HG03280 (cell line): ENCODE measurements at regions not wholly inside any gene's neighbourhood (a gene's known extent, or its start where the extent isn't known, plus 50 kb on each side); places are given as distances from the start of the nearest gene placed in this dataset.

Source experiments
- ATAC-seq: cut with Tn5 transposase; IDR thresholded peaks from one replicate; pipeline ENCODE4 v1.9.1; 2021; ENCODE audit warnings: mild to moderate bottlenecking, moderate library complexity; ENCODE audit not compliant: unreplicated experiment

GRCh38 chr3:182698078-182698477 is 95.2 kb upstream of the ATP11B start:
- ATAC-seq = no peak

GRCh38 chr3:182699550-182700170 is 93.6 kb upstream of the ATP11B start:
- ATAC-seq = no peak

DNA sequence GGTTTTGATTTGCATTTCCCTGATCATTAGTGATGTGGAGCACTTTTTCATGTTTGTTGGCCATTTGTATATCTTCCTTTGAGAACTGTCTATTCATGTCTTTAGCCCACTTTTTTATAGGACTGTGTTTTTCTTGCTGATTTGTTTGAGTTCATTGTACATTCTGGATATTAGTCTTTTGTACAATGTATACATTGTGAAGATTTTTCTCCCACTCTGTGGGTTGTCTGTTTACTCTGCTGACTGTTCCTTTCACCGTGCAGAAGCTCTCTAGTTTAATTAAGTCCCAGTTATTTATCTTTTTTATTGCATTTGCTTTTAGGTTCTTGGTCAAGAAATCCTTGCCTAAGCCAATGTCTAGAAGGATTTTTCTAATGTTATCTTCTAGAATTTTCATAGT is 91.1 kb upstream of the ATP11B start:
- ATAC-seq = no peak

GRCh38 chr3:182703233-182703632 is 90.1 kb upstream of the ATP11B start:
- ATAC-seq = no peak

DNA sequence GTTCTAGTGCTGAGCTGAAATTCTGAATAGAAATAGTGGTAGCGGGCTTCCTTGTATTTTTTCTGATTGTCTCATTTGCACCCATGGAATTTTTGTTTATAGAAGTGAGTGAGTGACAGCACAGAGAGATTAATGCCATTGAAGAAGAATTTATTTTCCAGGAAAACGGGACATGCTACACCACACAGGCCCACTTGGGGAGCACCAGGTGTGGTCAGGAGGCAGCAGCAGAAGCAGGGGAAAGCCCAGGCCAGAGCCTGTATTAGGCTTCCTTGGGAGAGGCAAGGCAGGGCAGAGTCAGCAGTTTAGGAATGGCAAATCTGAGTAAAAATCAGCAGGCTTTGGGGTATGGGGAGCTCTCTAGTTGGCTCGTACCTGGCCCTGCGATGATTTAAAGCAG is 88.4 kb upstream of the ATP11B start:
- ATAC-seq = no peak

- no peak for ATAC-seq
These were observed 84.5 kb upstream of the ATP11B start for GRCh38 chr3:182708810-182709209.

DNA sequence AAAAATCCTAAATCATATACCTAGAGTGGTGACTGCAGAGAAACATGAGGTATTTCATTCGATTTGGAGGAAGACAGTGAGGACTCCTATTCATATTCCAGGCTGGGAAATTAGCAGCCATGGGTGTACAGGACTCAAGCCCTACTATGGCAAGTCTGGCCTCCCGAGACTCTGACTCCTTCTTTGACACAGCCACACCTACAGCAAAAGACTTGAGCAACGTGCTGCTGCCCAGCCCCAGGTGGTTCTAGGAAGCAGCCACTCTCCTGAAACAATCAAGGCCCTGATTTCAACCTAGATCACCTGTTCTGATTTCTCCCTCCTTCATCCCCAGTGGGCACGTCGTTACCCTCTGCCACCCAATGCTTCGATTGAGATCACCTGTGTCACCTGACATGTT is 84.0 kb upstream of the ATP11B start:
- no peak for ATAC-seq

GRCh38 chr3:182710557-182711157 is 82.6 kb upstream of the ATP11B start:
- no peak for ATAC-seq

DNA sequence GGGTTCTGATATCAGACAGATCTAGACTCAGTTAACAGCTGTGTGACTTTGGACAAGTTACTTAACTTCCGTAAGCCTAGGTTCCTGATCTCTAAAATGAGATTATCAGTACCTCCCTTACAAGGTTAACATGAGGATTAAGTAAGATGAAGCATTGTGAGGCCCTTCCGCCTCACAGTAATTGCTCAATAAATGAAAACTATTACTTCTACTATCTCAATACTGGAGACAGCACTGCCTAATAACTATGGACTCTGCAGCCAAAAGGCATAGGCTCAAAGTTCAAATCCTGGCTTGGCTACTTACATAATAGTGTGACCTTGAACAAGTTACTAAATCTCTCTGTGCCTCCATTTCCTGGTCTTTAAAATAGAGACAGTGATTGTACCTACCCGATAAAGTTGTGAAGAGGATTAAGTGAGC is 82.0 kb upstream of the ATP11B start:
- ATAC-seq = no peak

DNA sequence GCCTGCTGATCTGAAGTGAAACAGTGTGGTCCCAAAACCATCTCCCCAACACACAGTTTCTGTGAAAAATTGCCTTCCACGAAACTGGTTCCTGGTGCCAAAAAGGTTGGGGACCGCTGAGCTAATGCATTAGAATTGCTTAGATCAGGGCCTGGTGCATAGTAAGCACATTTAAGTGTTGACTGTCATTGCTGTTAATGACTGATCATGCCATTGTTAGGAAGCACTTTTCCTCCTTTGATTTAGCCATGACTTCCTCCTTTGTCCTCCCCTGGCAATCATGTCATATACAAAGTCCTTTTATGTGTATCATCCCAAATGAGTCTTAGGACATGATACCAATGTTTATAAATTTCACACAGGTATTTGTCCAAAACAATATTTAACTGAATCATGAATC is 81.5 kb upstream of the ATP11B start:
- ATAC-seq = no peak

- no peak for ATAC-seq
These were observed 80.2 kb upstream of the ATP11B start for GRCh38 chr3:182713111-182713510.

DNA sequence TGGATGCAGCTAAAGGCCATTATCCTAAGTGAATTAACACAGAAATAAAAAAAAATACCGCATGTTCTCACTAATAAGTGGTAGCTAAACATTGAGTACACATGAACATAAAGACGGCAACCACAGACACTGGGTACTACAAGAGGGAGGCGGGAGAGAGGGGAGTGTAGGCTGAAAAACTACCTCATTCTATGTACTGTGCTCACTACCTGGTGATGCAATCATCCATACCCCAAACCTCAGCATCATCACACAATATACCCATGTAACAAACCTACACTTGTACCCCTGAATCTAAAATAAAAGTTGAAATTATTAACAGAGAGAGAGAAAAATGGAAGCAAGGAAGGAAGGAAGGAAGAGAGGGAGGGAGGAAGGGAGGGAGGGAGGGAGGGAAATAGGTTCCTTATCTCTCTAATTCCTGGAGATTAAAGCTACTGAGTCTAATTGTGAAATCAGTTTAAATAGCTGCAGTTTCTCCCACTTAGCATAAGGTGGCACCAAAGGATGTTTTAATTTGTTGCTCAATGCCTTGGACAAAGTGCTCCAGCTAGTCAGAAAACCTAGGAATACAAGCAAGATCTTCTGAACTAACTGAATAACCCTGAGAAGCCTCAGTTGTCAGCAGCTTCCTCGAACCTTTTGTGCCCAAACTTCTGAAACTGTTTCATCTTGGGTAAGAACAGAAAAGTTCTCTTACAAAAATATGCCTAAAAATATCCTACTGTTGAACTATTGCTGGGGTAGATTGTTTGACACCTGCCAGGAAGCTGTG is 79.4 kb upstream of the ATP11B start:
- ATAC-seq = peak; percentile 44

DNA sequence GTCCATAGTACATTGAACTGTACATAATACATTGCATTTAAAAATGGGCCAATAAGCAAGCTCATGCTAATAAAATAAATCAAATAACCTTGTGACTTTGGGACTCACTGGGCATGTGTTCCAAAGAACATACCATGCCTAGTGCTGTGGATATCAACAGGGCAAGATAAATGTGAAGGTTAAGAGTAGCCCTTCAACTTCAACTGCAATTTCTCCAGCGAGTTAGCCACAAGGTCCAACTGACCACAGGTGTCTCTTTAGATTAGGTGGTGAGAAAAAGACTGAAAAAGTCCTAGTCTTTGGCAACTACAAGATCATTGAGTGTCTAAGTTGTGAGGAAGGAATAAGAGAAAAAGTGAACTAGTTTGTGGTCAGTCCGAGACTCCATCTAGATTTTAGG is 78.3 kb upstream of the ATP11B start:
- no peak for ATAC-seq

- peak; percentile 37 for ATAC-seq
These were observed 77.1 kb upstream of the ATP11B start for GRCh38 chr3:182716114-182716688.

- ATAC-seq = peak; percentile 82
These were observed 76.1 kb upstream of the ATP11B start for GRCh38 chr3:182717216-182717615.

GRCh38 chr3:182722907-182723306 is 70.4 kb upstream of the ATP11B start:
- ATAC-seq = no peak

GRCh38 chr3:182723596-182723995 is 69.7 kb upstream of the ATP11B start:
- ATAC-seq = no peak

DNA sequence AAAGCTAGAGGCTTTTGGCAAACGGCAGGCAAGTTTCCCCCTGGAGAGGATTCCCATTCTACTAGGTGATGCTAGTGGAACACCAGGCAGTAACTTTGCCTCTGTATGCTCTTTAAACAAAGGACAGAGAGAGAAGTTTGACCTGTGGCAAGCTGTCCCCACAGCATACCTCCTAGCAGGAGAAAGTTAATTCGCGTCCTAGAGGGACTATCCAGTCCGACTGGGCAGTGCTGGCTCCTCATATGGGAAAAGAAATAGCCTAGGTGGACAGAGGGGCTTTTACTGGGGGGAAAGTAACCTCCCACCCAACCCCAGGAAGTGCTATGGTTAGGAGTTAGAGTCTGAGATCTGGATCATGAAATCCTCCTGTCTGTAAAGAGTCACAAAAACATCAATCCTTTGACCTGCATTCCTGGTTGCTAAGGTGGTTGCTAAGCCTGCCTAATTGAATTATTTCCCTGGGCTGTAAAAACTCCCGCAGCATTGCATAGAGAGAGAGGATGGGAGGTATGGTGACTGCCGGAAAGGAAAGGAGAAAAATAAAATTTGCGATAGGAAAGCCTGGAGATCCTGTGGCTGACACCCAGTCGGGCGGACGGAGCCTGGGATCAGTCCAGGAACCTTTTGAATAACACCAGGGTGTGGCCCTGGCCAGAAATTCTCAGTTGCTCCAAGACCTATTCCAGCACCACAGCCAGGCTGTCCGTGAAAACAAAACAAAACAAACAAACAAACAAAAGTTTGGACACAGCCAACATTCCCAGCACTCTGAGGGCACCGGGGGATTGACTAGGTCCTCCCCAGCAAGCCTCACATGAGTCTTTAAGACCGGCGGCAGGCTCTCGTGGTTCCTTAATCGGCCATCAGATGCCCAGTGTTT is 67.7 kb upstream of the ATP11B start:
- ATAC-seq = no peak

- ATAC-seq = no peak
These were observed 66.8 kb upstream of the ATP11B start for GRCh38 chr3:182726258-182727142.

GRCh38 chr3:182728238-182728637 is 65.1 kb upstream of the ATP11B start:
- no peak for ATAC-seq
